HEK293 (cell line): ENCODE measurements at regions not wholly inside any gene's neighbourhood (a gene's known extent, or its start where the extent isn't known, plus 50 kb on each side); places are given as distances from the start of the nearest gene placed in this dataset.
"Not testable (repeated sequence)": the region's sequence is repeated elsewhere in the genome, so short reads cannot be mapped to it uniquely, and the experiment has no call there.

Experiments used
- GLIS2 ChIP-seq: fragments of 450-650 bp; formaldehyde crosslinking; IDR thresholded peaks from 2 replicates; pipeline ENCODE4 v1.5.1; 2016; ENCODE audit warnings: missing biosample characterization, missing genetic modification characterization
- TCF7L2 ChIP-seq: IDR thresholded peaks from 2 replicates; pipeline ENCODE4 v1.6.1; 2011; ENCODE audit warnings: low read depth, mild to moderate bottlenecking, inconsistent platforms, low read length, moderate library complexity, borderline replicate concordance
- ZNF174 ChIP-seq: fragments of 450-650 bp; formaldehyde crosslinking; IDR thresholded peaks from 2 replicates; pipeline ENCODE4 v1.5.0; 2017; ENCODE audit warnings: missing biosample characterization, mild to moderate bottlenecking, missing genetic modification characterization
- ZNF280D ChIP-seq: fragments of 450-650 bp; formaldehyde crosslinking; IDR thresholded peaks from 2 replicates; pipeline ENCODE4 v1.5.1; 2016; ENCODE audit warnings: missing biosample characterization, missing genetic modification characterization
- ZNF302 ChIP-seq: fragments of 450-650 bp; formaldehyde crosslinking; IDR thresholded peaks from 2 replicates; pipeline ENCODE4 v1.5.1; 2016; ENCODE audit warnings: missing biosample characterization, missing genetic modification characterization, low read depth
- ZNF311 ChIP-seq: fragments of 450-650 bp; formaldehyde crosslinking; IDR thresholded peaks from 2 replicates; pipeline ENCODE4 v1.5.1; 2017; ENCODE audit warnings: missing biosample characterization, missing genetic modification characterization, borderline replicate concordance
- ZNF473 ChIP-seq: fragments of 450-650 bp; formaldehyde crosslinking; IDR thresholded peaks from 2 replicates; pipeline ENCODE4 v1.5.1; 2017; ENCODE audit warnings: missing biosample characterization, missing genetic modification characterization
- ZNF510 ChIP-seq: fragments of 450-650 bp; formaldehyde crosslinking; IDR thresholded peaks from 2 replicates; pipeline ENCODE4 v1.5.1; 2018; ENCODE audit warnings: mild to moderate bottlenecking, missing genetic modification characterization, missing biosample characterization; ENCODE audit not compliant: insufficient replicate concordance
- ZNF629 ChIP-seq: fragments of 450-650 bp; formaldehyde crosslinking; IDR thresholded peaks from 2 replicates; pipeline ENCODE4 v1.5.1; 2017; ENCODE audit warnings: missing biosample characterization, missing genetic modification characterization
- TF ChIP-seq, protein P1 (sequence below): fragments of 450-650 bp; formaldehyde crosslinking; IDR thresholded peaks from 2 replicates; pipeline ENCODE4 v1.5.1; 2016; ENCODE audit warnings: missing biosample characterization, missing genetic modification characterization
- TF ChIP-seq, protein P2 (sequence below): fragments of 450-650 bp; formaldehyde crosslinking; IDR thresholded peaks from 2 replicates; pipeline ENCODE4 v1.5.1; 2016; ENCODE audit warnings: missing biosample characterization, missing genetic modification characterization
- TF ChIP-seq, protein P3 (sequence below): fragments of 450-650 bp; formaldehyde crosslinking; IDR thresholded peaks from 2 replicates; pipeline ENCODE4 v1.5.1; 2016; ENCODE audit warnings: missing biosample characterization, missing genetic modification characterization, low read depth

GRCh38 chr20:30418378-30418777 is 839.1 kb upstream of the DEFB115 start:
- TF ChIP-seq, protein P1, sequence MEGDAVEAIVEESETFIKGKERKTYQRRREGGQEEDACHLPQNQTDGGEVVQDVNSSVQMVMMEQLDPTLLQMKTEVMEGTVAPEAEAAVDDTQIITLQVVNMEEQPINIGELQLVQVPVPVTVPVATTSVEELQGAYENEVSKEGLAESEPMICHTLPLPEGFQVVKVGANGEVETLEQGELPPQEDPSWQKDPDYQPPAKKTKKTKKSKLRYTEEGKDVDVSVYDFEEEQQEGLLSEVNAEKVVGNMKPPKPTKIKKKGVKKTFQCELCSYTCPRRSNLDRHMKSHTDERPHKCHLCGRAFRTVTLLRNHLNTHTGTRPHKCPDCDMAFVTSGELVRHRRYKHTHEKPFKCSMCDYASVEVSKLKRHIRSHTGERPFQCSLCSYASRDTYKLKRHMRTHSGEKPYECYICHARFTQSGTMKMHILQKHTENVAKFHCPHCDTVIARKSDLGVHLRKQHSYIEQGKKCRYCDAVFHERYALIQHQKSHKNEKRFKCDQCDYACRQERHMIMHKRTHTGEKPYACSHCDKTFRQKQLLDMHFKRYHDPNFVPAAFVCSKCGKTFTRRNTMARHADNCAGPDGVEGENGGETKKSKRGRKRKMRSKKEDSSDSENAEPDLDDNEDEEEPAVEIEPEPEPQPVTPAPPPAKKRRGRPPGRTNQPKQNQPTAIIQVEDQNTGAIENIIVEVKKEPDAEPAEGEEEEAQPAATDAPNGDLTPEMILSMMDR: not testable (repeated sequence)
- not testable (repeated sequence) for TF ChIP-seq ZNF174 (tag by site-specific recombination); ZNF629 (tag by site-specific recombination); TCF7L2; ZNF473; ZNF302 (tag by site-specific recombination); ZNF311 (tag by site-specific recombination); GLIS2 (tag by site-specific recombination); ZNF510 (tag by site-specific recombination); ZNF280D
- TF ChIP-seq, protein P2, sequence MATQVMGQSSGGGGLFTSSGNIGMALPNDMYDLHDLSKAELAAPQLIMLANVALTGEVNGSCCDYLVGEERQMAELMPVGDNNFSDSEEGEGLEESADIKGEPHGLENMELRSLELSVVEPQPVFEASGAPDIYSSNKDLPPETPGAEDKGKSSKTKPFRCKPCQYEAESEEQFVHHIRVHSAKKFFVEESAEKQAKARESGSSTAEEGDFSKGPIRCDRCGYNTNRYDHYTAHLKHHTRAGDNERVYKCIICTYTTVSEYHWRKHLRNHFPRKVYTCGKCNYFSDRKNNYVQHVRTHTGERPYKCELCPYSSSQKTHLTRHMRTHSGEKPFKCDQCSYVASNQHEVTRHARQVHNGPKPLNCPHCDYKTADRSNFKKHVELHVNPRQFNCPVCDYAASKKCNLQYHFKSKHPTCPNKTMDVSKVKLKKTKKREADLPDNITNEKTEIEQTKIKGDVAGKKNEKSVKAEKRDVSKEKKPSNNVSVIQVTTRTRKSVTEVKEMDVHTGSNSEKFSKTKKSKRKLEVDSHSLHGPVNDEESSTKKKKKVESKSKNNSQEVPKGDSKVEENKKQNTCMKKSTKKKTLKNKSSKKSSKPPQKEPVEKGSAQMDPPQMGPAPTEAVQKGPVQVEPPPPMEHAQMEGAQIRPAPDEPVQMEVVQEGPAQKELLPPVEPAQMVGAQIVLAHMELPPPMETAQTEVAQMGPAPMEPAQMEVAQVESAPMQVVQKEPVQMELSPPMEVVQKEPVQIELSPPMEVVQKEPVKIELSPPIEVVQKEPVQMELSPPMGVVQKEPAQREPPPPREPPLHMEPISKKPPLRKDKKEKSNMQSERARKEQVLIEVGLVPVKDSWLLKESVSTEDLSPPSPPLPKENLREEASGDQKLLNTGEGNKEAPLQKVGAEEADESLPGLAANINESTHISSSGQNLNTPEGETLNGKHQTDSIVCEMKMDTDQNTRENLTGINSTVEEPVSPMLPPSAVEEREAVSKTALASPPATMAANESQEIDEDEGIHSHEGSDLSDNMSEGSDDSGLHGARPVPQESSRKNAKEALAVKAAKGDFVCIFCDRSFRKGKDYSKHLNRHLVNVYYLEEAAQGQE (tag by site-specific recombination): not testable (repeated sequence)
- TF ChIP-seq, protein P3, sequence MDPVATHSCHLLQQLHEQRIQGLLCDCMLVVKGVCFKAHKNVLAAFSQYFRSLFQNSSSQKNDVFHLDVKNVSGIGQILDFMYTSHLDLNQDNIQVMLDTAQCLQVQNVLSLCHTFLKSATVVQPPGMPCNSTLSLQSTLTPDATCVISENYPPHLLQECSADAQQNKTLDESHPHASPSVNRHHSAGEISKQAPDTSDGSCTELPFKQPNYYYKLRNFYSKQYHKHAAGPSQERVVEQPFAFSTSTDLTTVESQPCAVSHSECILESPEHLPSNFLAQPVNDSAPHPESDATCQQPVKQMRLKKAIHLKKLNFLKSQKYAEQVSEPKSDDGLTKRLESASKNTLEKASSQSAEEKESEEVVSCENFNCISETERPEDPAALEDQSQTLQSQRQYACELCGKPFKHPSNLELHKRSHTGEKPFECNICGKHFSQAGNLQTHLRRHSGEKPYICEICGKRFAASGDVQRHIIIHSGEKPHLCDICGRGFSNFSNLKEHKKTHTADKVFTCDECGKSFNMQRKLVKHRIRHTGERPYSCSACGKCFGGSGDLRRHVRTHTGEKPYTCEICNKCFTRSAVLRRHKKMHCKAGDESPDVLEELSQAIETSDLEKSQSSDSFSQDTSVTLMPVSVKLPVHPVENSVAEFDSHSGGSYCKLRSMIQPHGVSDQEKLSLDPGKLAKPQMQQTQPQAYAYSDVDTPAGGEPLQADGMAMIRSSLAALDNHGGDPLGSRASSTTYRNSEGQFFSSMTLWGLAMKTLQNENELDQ (tag by site-specific recombination): not testable (repeated sequence)
